H1 (cell line): ENCODE measurements at regions not wholly inside any gene's neighbourhood (a gene's known extent, or its start where the extent isn't known, plus 50 kb on each side); places are given as distances from the start of the nearest gene placed in this dataset.

ENCODE experiments used
- CHD2 ChIP-seq: IDR thresholded peaks from 2 replicates; pipeline ENCODE4 v1.6.1; 2012; ENCODE audit warnings: low read length, improper control_type of control experiment
- CTCF ChIP-seq, 3 experiments: IDR thresholded peaks; 1 replicate in 2 of 3; 2 replicates in 1 of 3; pipeline versions ENCODE4 v1.5.1 to v1.6.1; 2011; ENCODE audit warnings: low read length in 3 of 3, mild to moderate bottlenecking in 3 of 3, inconsistent platforms in 2 of 3, low read depth in 1 of 3, moderate library complexity in 1 of 3; ENCODE audit not compliant: insufficient read depth in 1 of 3; ENCODE audit errors: control extremely low read depth in 1 of 3
- EP300 ChIP-seq, 2 experiments: IDR thresholded peaks; 1 replicate in 1 of 2; 2 replicates in 1 of 2; pipeline ENCODE4 v1.6.1; 2011 to 2012; ENCODE audit warnings: low read depth in 2 of 2, low read length in 2 of 2, mild to moderate bottlenecking in 2 of 2, borderline replicate concordance in 1 of 2, inconsistent platforms in 1 of 2, moderate library complexity in 1 of 2
- EZH2 ChIP-seq: fragments of 200-600 bp; sonication (generic); IDR thresholded peaks from 2 replicates; pipeline ENCODE4 v1.7.1; 2012; ENCODE audit warnings: low read depth, mild to moderate bottlenecking, moderate library complexity, low read length, inconsistent platforms; ENCODE audit not compliant: severe bottlenecking
- GTF2F1 ChIP-seq: IDR thresholded peaks from 2 replicates; pipeline ENCODE4 v1.6.1; 2012; ENCODE audit warnings: low read depth, low read length, improper control_type of control experiment, borderline replicate concordance
- HDAC2 ChIP-seq, 2 experiments: fragments of 300-600 bp in 1 of 2; sonication (generic) in 1 of 2; IDR thresholded peaks; 2 replicates each; pipeline ENCODE4 v1.6.1; 2011 to 2012; ENCODE audit warnings: low read depth in 2 of 2, low read length in 2 of 2, mild to moderate bottlenecking in 2 of 2, moderate library complexity in 2 of 2, borderline replicate concordance in 1 of 2, inconsistent platforms in 1 of 2
- NANOG ChIP-seq: IDR thresholded peaks from 2 replicates; pipeline ENCODE4 v1.6.1; 2011; ENCODE audit warnings: low read length, low read depth, mild to moderate bottlenecking, inconsistent platforms; ENCODE audit not compliant: insufficient read depth, poor library complexity, severe bottlenecking
- POLR2A ChIP-seq, 2 experiments: IDR thresholded peaks; 1 replicate in 1 of 2; 2 replicates in 1 of 2; pipeline ENCODE4 v1.6.1; 2011; ENCODE audit warnings: low read depth in 2 of 2, low read length in 2 of 2, mild to moderate bottlenecking in 2 of 2; ENCODE audit errors: control extremely low read depth in 1 of 2
- SP4 ChIP-seq: IDR thresholded peaks from 2 replicates; pipeline ENCODE4 v1.6.1; 2012; ENCODE audit warnings: low read length, inconsistent platforms
- TEAD4 ChIP-seq: IDR thresholded peaks from 2 replicates; pipeline ENCODE4 v1.6.1; 2012; ENCODE audit warnings: low read depth, low read length, inconsistent platforms, mixed read lengths
- YY1 ChIP-seq: IDR thresholded peaks from 2 replicates; pipeline ENCODE4 v1.6.1; 2011; ENCODE audit warnings: low read depth, mild to moderate bottlenecking, low read length

DNA sequence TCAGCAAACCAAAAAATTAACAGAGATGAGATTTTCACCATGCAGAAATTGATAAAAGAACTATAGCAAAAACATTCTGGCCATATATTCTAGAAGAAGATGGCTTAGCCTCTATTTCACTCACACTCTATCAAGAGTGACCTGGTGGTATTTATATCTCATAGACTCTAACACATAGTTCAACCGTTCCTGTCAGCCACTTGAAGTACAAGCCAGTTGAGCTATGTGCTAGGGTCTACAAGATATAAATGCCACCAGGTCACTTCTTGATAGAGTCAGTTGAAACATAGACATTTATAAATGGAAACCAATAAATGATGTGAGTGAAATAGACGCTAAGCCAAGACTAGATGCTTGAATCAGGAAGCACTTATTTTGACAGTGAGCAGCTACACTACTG, 836.7 kb upstream of the EPHA5 start:
- TF ChIP-seq TEAD4 = no peak
- TF ChIP-seq EP300 (IDR thresholded peaks at IDR 0.05; ENCODE audit: borderline replicate concordance in 1 of 2, low read depth in 2 of 2, low read length in 2 of 2) = no peak
- no peak for TF ChIP-seq POLR2A (IDR thresholded peaks at IDR 0.05; ENCODE audit: control extremely low read depth in 1 of 2, low read depth in 2 of 2, low read length in 2 of 2)
- TF ChIP-seq CTCF (IDR thresholded peaks at IDR 0.05; ENCODE audit: control extremely low read depth in 1 of 3, insufficient read depth in 1 of 3, low read depth in 1 of 3, low read length in 3 of 3) = no peak
- no peak for TF ChIP-seq HDAC2 (IDR thresholded peaks at IDR 0.05; ENCODE audit: borderline replicate concordance in 1 of 2, low read depth in 2 of 2, low read length in 2 of 2)
- no peak for TF ChIP-seq CHD2
- TF ChIP-seq EZH2 = no peak
- TF ChIP-seq YY1 = no peak
- no peak for TF ChIP-seq NANOG
- TF ChIP-seq SP4 = no peak
- TF ChIP-seq GTF2F1 = no peak
